ENCODE measurements at regions not wholly inside any gene's neighbourhood (a gene's known extent, or its start where the extent isn't known, plus 50 kb on each side); places are given as distances from the start of the nearest gene placed in this dataset.

- peaks cover 4% of the 10 kb centered on the region for H3K9me3 Mint-ChIP-seq (ENCODE audit: low read depth)
- H3K36me3 Mint-ChIP-seq (ENCODE audit: low read depth) = no peaks in the 10 kb centered on the region
- H3K27ac Mint-ChIP-seq (ENCODE audit: unreplicated experiment) = no peak overlapping the region
- no peaks in the 10 kb centered on the region for H3K4me1 Mint-ChIP-seq (ENCODE audit: low read depth)
- no peak for DNase-seq (ENCODE audit: low spot score)
- no peak overlapping the region for H3K4me3 Mint-ChIP-seq (ENCODE audit: unreplicated experiment)
- peaks cover 17% of the 10 kb centered on the region for H3K27me3 Mint-ChIP-seq (ENCODE audit: low read depth)
- no peak for TF ChIP-seq CTCF (IDR thresholded peaks at IDR 0.05)
Measured at GRCh38 chr15:37218351-37218916, 118.1 kb upstream of the MEIS2 start.

- no peak for DNase-seq (ENCODE audit: low spot score)
- no peak overlapping the region for H3K27ac Mint-ChIP-seq (ENCODE audit: unreplicated experiment)
- H3K36me3 Mint-ChIP-seq (ENCODE audit: low read depth) = no peaks in the 10 kb centered on the region
- H3K9me3 Mint-ChIP-seq (ENCODE audit: low read depth) = peaks cover 4% of the 10 kb centered on the region
- no peak overlapping the region for H3K4me3 Mint-ChIP-seq (ENCODE audit: unreplicated experiment)
- no peaks in the 10 kb centered on the region for H3K4me1 Mint-ChIP-seq (ENCODE audit: low read depth)
- H3K27me3 Mint-ChIP-seq (ENCODE audit: low read depth) = peaks cover 17% of the 10 kb centered on the region
- TF ChIP-seq CTCF (IDR thresholded peaks at IDR 0.05) = no peak
Measured at GRCh38 chr15:37219211-37219701, 118.9 kb upstream of the MEIS2 start.

- Mint-ChIP-seq H3K36me3 (ENCODE audit: low read depth) (no peaks in the 10 kb centered on the region), H3K4me3 (ENCODE audit: unreplicated experiment) (no peak overlapping the region), H3K4me1 (ENCODE audit: low read depth) (no peaks in the 10 kb centered on the region), H3K27ac (ENCODE audit: unreplicated experiment) (no peak overlapping the region), H3K27me3 (ENCODE audit: low read depth) (peaks cover 17% of the 10 kb centered on the region), H3K9me3 (ENCODE audit: low read depth) (no peaks in the 10 kb centered on the region)
- TF ChIP-seq CTCF (IDR thresholded peaks at IDR 0.05) = no peak
- no peak for DNase-seq (ENCODE audit: low spot score)
Measured at GRCh38 chr15:37220949-37221670, 120.8 kb upstream of the MEIS2 start.

GRCh38 chr15:37221671-37222145 is 121.4 kb upstream of the MEIS2 start:
- H3K4me3 Mint-ChIP-seq (ENCODE audit: unreplicated experiment) = no peak overlapping the region
- peaks cover 17% of the 10 kb centered on the region for H3K27me3 Mint-ChIP-seq (ENCODE audit: low read depth)
- no peaks in the 10 kb centered on the region for H3K4me1 Mint-ChIP-seq (ENCODE audit: low read depth)
- no peak overlapping the region for H3K27ac Mint-ChIP-seq (ENCODE audit: unreplicated experiment)
- no peak for TF ChIP-seq CTCF (IDR thresholded peaks at IDR 0.05)
- no peaks in the 10 kb centered on the region for H3K36me3 Mint-ChIP-seq (ENCODE audit: low read depth)
- H3K9me3 Mint-ChIP-seq (ENCODE audit: low read depth) = no peaks in the 10 kb centered on the region
- no peak for DNase-seq (ENCODE audit: low spot score)

- Mint-ChIP-seq H3K27ac (ENCODE audit: unreplicated experiment) (no peak overlapping the region), H3K27me3 (ENCODE audit: low read depth) (peaks cover 14% of the 10 kb centered on the region), H3K36me3 (ENCODE audit: low read depth) (no peaks in the 10 kb centered on the region), H3K4me3 (ENCODE audit: unreplicated experiment) (no peak overlapping the region), H3K4me1 (ENCODE audit: low read depth) (no peaks in the 10 kb centered on the region), H3K9me3 (ENCODE audit: low read depth) (no peaks in the 10 kb centered on the region)
- TF ChIP-seq CTCF (IDR thresholded peaks at IDR 0.05) = no peak
- DNase-seq (ENCODE audit: low spot score) = no peak
Measured at GRCh38 chr15:37223089-37223488, 122.7 kb upstream of the MEIS2 start.

Measured in chondrocyte (in vitro differentiated cells).